HK-2 (cell line): ENCODE measurements at regions not wholly inside any gene's neighbourhood (a gene's known extent, or its start where the extent isn't known, plus 50 kb on each side); places are given as distances from the start of the nearest gene placed in this dataset.
A peak's percentile ranks its signal among the peaks of the same experiment; 100 is the strongest.

ENCODE experiments used
- DNase-seq: peaks from one replicate; pipeline ENCODE4 v3.0.0-alpha.2; 2018; ENCODE audit not compliant: unreplicated experiment

- DNase-seq, result no peak
Measured at GRCh38 chr4:184575306-184575705, 73.9 kb downstream of the CASP3 start.

DNA sequence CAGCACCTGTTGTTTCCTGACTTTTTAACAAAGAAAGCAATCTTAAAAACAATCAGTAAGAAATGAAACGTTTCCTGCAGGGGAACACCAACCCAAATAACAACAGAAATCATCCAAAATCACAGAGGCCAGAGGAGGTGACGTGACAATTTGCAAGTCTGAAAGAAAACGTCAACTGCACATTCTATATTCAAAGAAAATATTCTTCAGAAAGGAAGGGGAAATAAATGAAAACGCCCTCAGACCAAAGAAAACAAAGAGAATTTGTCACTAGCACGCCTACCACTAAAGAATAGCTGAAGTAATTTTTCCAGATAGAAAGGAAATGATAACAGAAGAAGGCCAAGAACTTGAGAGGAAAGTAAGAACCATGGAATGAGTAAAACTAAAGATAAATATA, 74.4 kb downstream of the CASP3 start:
- no peak for DNase-seq

DNA sequence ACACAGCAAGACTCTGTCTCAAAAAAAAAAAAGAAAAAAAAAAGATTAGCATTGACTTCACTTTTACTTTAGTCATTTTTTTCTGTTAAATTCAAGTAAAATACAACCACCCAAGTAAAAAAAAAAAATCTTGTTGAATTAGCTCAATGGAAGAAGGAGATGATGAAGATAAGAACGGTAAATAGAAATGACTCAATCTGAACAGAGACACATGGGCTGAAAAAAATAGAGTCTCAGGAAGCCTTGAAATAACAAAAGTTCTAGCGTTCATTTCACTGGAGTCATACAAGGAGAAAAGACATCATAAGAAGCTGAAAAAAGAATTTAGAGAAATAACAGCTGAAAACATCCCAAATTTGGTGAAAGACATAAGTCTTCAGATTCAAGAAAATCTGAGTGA, 75.5 kb downstream of the CASP3 start:
- DNase-seq, result no peak

- DNase-seq, result no peak
Measured at GRCh38 chr4:184568770-184569169, 80.5 kb downstream of the CASP3 start.

DNA sequence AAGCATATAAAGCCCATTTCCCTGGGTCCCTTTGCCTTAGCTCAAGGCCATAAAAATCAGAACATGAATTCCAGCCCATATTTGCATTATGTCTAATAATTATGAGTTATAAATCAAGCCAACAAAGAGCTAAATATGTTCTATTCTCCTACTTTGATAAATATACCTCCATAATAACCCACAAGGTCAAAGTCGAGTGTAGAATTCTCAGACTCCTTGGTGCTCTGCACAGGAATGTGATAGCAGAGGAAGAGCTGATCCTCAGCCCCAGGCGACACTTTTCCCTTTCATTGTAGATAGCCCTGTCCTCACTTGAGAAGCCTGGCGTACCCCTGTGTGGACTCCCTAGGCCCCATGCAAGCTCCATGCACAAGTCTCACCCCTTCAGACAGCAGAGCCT, 85.6 kb downstream of the CASP3 start:
- no peak for DNase-seq

DNA sequence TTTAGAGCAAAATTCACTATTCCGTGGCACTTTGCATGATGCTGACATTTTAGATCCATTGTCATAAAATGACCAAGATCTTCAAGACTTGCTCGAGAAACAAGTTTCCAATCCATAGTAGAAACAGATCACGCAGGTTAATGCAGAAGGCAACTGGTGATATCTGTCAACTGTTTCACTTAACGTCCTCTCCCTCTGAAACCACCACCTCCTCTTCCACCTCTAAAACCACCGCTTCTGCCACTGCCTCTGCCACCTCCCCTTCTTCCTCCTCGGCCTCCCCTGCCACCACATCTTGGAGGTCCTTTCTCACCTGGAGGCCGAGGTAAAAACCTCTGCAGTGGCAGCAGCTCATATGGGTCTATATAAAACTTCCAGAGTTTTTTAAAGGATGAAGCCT, 84.6 kb upstream of the IRF2 start:
- no peak for DNase-seq

- no peak for DNase-seq
Measured at GRCh38 chr4:184553891-184554290, 79.5 kb upstream of the IRF2 start.

DNA sequence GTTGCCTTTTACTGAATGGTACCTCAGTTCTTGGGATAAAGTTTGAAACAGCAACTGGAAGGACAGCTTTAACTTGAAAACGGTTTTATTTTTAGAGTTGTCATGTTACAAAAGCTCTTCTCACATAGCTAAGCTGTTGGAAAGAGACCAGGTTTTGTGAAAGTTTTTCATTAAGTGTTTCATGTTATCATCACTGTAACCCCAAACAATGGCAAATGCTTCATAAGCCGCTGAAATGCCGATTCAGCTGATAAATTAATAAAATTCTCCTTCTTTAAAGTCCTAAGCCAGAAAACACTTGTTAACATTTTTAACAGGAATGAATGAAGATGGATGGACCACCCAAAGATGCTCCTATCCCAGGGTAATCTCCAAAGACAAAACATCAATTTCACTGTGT, 76.1 kb upstream of the IRF2 start:
- DNase-seq, result no peak

DNA sequence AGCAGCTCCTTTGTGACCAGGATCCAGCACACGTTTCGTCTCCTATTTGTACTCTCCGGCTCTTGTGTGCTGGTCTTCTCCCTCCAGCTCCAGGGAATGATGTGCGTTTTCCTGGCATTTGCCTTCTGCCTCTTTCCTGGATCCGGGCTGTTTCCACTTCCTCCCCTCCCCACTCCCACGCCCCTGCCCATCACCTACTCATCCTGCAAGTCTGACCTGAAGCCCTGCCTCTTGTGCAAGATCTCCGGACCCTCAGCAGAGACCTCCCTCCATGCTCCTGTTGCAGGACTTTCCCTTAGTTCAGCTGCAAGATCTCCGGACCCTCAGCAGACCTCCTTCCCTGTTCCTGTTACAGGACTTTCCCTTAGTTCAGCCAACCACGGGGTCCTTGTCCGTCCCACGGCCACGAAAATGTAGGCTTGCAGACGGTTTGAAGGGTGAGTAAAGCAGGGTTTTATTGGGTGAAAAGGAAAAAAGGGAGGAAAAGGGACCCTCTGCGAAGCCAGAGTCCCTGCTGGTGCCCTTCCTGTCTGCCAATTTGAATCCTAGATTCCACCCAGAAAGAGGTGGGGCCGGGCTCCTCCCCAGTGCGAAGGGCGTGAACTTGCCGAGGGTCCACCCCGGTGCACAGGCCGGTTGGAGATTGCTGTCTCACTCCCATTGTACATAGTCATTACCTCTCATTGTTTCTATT, 74.4 kb upstream of the IRF2 start:
- no peak for DNase-seq

- DNase-seq, result no peak
Measured at GRCh38 chr4:184548316-184548647, 73.9 kb upstream of the IRF2 start.

DNA sequence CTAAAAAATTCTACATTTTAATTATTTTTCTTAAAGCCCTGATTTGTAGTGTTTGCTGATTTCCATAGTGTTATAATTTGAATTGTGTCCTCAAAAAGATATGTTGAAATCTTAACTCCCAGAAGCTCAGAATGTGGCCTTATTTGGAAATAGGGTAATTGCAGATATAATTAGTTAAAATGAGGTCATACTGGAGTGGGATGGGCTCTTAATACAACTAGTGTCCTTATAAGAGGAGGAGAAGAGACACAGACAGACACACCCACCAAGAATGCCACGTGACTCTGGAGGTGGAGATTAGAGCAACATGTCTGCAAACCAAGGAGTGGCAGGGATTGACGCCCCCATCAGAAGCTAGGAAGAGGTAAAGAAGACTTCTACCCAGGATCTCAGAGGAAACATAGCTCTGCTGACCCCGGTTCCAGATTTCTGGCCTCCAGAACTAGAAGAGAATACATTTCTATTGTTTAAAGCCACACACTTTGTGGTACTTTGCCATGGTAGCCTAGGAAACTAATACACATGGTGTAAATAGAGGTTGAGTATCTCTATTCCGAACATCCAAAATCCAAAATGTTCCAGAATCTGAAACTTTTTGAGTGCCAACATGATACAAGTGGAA, 70.5 kb upstream of the IRF2 start:
- no peak for DNase-seq

DNA sequence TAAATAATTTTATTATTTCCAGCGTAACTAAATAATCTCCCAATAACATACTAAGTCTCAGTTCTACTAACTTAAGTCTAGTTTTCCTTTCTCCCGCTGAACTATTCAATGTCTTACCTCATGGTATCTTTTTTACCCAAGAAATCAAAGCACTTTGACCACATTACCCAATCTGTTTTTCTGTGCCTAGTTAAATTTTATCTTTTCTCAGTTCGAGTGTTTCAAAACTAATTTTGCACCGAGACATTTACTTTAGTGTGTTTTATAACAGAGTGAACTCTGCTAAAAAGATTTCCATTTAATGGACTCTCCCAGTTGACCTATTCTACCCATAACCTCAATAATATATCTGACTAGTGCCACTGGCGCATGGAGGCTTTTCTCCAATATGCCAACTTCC, 67.6 kb upstream of the IRF2 start:
- no peak for DNase-seq

DNA sequence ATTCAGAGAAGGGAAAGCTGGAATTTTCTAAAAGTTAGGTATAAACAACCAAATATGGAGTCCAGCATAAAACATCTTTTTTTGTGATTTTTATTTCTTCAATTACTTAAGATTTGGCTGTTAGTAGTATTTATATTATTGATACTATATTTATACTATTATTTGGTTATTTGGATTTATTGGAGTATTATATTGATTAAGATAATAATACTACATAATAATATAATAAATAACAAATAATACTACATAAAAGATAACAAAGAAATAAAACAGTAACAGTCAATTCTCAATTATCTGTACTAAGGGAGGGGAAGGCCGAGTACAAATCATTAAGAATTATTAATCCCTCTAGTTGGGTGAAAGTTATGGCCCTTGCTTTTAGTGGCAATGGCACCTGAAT, 66.0 kb upstream of the IRF2 start:
- no peak for DNase-seq

DNA sequence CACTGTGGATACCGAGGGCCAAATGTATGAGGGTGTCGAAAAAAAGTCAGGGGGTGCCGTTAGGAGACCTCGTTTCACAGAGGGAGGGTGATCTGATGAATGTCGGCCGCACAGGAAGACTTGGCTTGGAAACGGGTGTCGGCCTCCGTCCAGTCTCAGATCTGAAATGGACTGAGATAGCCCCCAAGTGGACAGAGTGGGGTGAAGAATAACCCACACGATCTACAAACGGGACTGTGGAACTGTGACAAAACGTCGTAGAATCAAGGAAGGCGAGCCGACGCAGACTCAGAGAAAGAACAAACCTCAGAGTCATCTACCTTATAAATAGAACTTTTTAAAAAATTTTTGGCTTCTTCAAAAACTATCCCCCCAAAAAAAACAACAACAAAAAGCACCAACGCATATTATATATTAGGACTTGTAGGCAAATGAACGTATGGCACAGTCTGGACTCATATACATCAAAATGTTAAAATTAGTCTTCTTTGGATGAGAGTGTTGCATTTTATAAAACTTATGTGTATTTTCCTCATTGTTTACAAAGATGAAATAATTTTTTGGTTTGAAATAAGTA, 63.8 kb upstream of the IRF2 start:
- peak; percentile 78 for DNase-seq

DNA sequence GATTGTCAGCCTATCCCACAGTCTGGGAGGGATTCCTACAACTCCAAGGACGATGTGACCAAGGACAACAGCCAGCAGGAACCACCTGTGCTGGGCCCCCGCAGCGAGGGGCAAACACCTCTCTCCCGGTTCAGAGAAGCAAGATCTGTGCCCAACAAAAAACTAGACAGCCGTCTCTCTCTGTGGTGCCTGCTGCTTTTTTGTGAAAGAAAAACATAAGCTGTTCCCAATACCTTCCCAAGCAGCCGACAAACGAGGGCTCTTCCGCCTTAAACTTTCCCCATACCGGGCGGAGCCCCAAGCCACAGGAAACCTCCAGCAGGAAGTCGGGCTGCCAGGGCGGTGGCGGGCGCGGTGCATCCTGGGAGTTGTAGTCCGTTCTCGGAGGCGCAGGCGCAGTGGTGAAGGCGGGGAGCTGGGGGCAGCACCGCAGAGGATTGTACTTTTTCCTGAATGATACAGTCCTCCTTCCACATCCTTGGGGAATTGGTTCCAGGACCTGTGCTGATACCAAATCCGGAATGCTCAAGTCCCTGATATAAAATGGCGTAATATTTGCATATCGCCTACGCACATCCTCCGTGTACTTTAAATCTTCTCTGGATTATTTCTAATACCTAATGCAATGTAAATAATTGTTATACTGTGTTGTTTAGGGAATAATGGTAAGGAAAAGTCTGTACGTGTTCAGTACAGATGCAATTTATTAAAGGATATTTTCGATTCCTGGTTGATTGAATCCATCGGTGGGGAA, 63.1 kb upstream of the IRF2 start:
- peak; percentile 99 for DNase-seq

GRCh38 chr4:184536881-184537248, 62.5 kb upstream of the IRF2 start:
- no peak for DNase-seq

DNA sequence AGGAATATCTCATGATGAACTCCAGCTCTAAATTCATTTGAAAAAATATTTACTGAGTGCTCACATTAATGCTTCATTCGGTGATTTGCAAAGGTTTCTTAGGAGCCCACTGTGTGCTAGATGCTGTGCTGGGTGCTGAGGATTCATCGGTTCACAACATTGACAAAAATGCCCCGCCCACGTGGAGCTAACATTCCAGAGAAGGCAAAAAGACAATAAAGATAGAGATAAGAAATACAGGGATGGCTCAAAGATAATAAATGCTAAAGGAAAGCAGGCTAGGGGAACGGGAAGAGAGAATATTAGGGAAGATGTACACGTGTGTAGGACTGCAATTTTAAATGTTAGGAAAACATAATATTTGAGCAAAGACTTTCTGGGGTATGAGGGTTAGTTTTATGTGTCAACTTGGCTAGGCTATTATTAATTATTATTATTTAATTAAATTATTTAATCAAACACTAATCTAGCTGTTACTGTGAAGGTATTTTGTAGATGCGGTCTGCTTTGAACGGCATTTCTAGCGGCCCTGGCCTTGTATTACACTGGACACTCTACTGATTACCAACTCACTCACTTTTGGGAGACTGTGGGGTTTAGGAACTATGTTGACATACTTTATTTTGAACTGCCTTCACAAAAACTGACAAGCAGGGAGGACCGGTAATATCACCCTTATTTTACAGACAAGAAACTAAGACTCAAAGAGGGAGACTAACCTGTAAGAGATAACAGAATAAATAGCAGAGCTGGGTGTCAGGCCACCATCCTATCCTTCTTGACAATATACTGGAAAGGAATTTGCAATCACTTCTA, 61.9 kb upstream of the IRF2 start:
- no peak for DNase-seq

DNA sequence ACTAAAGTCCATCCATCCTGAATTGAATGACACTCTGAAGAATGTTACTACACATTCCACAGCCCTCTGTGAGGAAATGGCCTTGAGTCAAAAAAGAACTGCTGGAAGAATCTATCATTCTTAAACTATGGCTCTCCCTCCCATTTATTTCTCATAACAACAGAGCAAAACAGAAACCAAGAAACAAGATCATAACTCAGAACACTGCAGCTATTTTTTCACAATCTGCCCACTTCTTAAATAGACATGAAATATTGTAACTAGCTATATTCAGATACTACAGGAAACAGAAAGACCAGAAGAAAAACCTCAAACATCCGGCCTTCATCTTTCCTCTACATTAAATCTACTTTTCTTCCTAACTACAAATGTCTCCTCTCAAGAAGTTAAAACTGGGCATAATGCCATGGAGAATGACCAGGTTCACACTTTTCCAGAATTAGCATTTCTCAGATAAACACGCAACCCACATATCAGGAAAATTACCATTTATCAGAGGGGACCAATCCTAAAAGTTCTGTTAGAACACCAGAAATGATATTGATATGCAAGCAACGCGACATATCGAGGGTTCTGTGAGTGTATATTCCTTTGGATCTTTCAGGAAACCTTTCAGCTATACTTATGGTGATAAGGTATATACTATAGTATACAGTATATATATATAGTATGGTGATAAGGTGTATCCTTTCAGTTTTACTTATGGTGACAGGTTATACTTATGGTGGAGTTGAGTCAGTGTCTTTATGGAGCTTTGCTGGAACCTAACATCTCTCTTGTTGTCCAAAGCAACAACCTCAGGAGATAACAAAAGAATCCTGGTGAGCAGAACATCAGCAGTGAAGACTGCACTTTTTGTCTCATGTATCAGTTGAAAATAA, 60.4 kb upstream of the IRF2 start:
- no peak for DNase-seq

- no peak for DNase-seq
Measured at GRCh38 chr4:184533908-184534307, 59.6 kb upstream of the IRF2 start.

DNA sequence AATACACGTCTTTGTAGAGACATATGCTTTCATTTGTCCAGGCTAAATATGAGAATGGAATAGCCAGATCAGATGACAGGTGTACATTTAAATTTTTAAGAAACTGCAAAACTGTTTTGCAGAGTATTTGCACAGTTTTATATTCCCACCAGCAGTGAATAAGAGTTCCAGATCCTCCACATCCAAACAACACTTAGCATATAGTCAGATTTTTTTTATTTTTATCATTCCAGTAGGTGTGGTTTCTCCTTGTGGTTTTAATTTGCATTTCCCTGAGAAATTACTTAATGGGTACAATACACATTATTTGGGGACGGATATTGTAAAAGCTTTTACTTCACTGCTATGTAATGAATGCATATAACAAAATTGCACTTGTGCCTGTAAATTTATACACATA, 56.7 kb upstream of the IRF2 start:
- no peak for DNase-seq

DNA sequence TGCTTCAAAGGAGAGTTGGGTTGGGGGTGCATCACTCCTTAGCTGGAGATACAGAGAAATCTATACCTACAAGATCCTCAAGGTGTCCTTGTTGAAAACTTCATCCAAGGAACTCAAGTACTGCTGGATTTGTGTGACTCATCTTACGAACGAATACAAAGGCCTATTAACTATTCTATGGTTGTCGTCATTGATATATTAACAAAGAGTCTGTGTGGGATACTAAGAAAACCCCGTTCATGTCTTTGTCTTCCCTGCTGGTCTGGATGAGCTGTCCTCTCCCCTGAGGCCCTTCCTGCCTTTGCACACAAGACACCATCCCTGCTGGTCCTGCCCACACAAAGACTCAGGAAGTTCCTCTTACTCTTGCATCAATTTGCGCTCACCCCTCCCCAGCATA, 54.9 kb upstream of the IRF2 start:
- DNase-seq, result no peak
